ENCODE measurements at regions not wholly inside any gene's neighbourhood (a gene's known extent, or its start where the extent isn't known, plus 50 kb on each side); places are given as distances from the start of the nearest gene placed in this dataset.

DNA sequence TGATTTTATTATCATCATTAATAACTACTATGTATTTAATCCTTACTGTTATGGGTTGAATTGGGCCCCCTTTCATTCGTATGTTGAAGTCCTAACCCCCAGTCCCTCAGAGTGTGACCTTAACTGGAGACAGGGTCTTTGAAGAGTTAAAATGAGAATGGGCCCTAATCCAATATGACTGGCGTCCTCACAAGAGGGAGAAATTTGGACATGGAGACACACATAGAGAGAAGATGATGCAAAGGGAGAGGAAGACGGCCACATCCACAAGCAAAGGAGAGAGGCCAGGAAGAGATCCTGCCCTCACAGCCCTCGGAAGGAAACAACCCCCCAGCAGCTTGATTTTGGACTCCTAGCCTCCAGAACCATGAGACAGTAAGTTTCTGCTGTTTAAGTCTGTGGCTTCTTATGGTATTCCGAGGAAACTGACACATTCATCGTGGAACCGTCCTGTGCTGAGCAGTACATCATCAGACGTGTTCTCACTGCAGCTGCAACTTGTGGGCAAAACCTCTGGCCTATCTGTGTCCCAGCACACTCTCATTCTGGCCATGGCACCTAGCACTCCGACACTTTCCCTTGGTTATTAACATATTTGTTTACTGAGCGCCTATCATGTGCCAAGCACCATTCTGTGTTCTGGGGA is 127.6 kb downstream of the SLC38A6 start:
- no peak for DNase-seq (ENCODE audit: low read depth, low spot score)

DNA sequence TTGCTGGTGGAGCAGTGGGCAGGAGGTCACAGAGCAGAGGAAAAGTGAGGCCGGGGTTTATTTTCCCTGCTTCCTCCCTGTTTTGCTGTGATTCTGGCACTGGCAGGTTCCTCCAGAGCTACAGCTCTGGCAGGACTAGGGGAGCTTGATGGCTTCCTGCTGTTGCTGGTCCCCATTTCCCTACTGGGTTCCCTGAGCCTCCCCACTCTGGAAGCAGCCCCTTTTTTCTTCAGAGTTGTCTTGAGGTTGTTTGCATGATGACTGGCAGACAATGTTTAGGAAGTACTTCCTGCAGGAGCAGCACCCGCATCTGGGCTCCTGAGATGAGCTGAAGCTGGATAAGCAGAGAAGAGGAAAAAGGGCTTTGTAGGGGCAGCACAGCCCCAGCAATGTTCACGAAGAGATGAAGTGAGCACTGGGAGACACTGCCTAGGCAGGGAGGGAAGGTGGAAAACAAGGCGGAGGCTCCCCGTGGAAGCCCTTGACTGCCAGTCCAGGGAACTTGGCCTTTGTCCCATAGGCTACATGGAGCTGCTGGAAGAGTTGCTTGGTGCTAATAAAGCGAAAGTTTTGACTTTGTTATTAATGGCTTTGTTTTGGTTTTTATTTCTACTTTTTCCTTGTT is 126.9 kb downstream of the SLC38A6 start:
- DNase-seq (ENCODE audit: low read depth, low spot score) = no peak

GRCh38 chr14:61106959-61107641 is 126.1 kb downstream of the SLC38A6 start:
- DNase-seq (ENCODE audit: low read depth, low spot score) = no peak

- DNase-seq (ENCODE audit: low read depth, low spot score) = no peak
Observed at GRCh38 chr14:61106271-61106958, 125.4 kb downstream of the SLC38A6 start.

GRCh38 chr14:61104358-61104757 is 123.3 kb downstream of the SLC38A6 start:
- DNase-seq (ENCODE audit: low read depth, low spot score) = no peak

DNA sequence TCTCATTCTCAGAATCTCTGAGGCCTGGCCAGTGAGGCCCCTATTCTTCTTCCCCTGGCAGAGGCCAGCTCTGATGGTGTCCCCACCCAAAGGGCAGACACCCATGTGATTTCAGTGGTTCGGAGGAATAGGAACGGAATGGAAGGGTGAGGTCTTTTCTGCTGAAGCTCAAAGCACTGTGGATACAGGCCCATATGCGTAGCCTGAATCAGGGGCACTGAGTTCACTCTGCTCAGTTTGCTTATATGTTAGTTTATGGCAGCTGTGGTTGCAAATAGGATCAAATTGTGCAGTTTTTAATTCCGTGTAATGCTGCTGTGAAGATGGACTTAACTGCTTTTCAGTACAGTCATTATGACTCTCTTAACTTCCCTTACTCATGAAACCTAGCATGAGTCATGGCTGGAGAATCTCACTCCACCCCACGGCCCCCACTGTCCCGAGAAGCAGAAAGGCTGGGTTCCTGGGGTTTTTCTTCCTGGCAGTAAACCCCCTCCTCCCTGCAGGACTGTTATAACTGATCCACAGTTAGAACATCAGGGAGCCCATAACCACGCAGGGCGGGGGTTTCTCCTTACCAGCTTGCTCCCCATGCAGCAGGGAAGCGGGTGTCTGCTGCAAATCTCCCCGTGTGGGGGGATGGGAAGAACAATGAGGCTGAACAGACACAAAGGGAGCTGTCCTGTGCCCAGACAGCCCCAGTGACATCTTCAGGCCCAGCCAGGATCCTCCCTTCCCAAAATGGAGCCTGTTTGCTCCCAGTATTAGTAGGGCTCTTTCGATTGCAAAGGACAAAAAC is 122.7 kb downstream of the SLC38A6 start:
- peak; percentile 92 for DNase-seq (ENCODE audit: low read depth, low spot score)

GRCh38 chr14:61102549-61103466 is 121.8 kb downstream of the SLC38A6 start:
- DNase-seq (ENCODE audit: low read depth, low spot score) = no peak
